Smooth muscle cell (in vitro differentiated cells): ENCODE measurements at regions not wholly inside any gene's neighbourhood (a gene's known extent, or its start where the extent isn't known, plus 50 kb on each side); places are given as distances from the start of the nearest gene placed in this dataset.
A peak's percentile ranks its signal among the peaks of the same experiment; 100 is the strongest.

ENCODE experiments used
- DNase-seq: peaks from one replicate; lab custom pipeline; 2025; ENCODE audit not compliant: unreplicated experiment; lab: John Stamatoyannopoulos, UW
- H2AFZ ChIP-seq: fragments of 200-600 bp; sonication (generic); 2 replicates; pipeline ENCODE4 v1.6.0; 2016; ENCODE audit warnings: antibody characterized with exemption, low read depth, mild to moderate bottlenecking
- H3F3A ChIP-seq: fragments of 200-600 bp; sonication (generic); 2 replicates; pipeline ENCODE4 v1.6.0; 2017; ENCODE audit warnings: antibody characterized with exemption, low read depth
- H3K27ac ChIP-seq: fragments of 200-600 bp; sonication (generic); 2 replicates; pipeline ENCODE4 v1.5.1; 2016; ENCODE audit warnings: low read depth, mild to moderate bottlenecking
- H3K27me3 ChIP-seq: fragments of 200-600 bp; sonication (generic); 2 replicates; pipeline ENCODE4 v1.6.1; 2016; ENCODE audit warnings: low read depth, mild to moderate bottlenecking
- H3K36me3 ChIP-seq: fragments of 200-600 bp; sonication (generic); 2 replicates; pipeline ENCODE4 v1.5.1; 2016; ENCODE audit warnings: low read depth
- H3K4me1 ChIP-seq: fragments of 200-600 bp; sonication (generic); 2 replicates; pipeline ENCODE4 v1.5.1; 2016; ENCODE audit warnings: low read depth
- H3K4me2 ChIP-seq: fragments of 200-600 bp; sonication (generic); 2 replicates; pipeline ENCODE4 v1.6.0; 2016; ENCODE audit warnings: mild to moderate bottlenecking
- H3K4me3 ChIP-seq: fragments of 200-600 bp; sonication (generic); 2 replicates; pipeline ENCODE4 v1.5.1; 2016; ENCODE audit warnings: mild to moderate bottlenecking
- H3K79me2 ChIP-seq: fragments of 200-600 bp; sonication (generic); 2 replicates; pipeline ENCODE4 v1.6.0; 2016; ENCODE audit warnings: low read depth, mild to moderate bottlenecking
- H3K9ac ChIP-seq: fragments of 200-600 bp; sonication (generic); 2 replicates; pipeline ENCODE4 v1.6.0; 2016; ENCODE audit warnings: low read depth
- H3K9me3 ChIP-seq: fragments of 200-600 bp; sonication (generic); replicated peaks from 2 replicates; pipeline ENCODE4 v1.5.1; 2016; ENCODE audit warnings: low read depth
- H4K20me1 ChIP-seq: fragments of 200-600 bp; sonication (generic); 2 replicates; pipeline ENCODE4 v1.6.0; 2016; ENCODE audit warnings: low read depth
- CTCF ChIP-seq: fragments of 200-600 bp; sonication (generic); IDR thresholded peaks from 2 replicates; pipeline ENCODE4 v1.5.1; 2017; ENCODE audit warnings: borderline replicate concordance, mild to moderate bottlenecking, antibody characterized with exemption; ENCODE audit not compliant: insufficient read depth, poor library complexity, severe bottlenecking
- WGBS: methylation state at CpG from one replicate; pipeline ENCODE4 v1.1.7; 2016; ENCODE audit warnings: low lambda C conversion rate; 5-methylcytosine and 5-hydroxymethylcytosine counted together

DNA sequence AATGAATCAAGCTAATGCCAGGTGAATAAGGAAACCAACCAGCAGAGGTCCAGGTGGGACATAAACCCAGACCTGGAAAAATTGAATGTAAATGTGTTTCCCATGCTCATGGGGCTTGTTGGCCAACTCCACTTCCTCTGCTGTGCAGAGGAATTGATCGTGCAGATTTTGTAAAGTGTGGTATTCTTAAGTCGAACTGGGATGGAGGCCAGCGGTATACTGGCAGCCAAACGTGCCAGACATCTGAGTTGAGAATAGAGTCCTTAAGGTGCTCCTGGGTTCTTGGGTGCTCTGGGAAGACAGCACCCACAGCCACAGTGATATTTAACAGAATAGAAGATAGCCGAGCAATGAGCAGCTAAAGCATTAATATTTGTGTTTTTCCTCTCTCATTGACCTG, 146.5 kb upstream of the LGALSL start:
- H3K4me3 ChIP-seq = no peak overlapping the region
- H4K20me1 ChIP-seq = no peaks in the 10 kb centered on the region
- 91% methylated on average over 5 of the region's 5 CpGs for WGBS

GRCh38 chr2:64311191-64311910, 142.6 kb upstream of the LGALSL start:
- Histone ChIP-seq H4K20me1 (no peaks in the 10 kb centered on the region), H2AFZ (peak overlapping the region; percentile 1), H3K4me1 (peaks cover 12% of the 10 kb centered on the region), H3K79me2 (no peaks in the 10 kb centered on the region), H3K4me3 (no peak overlapping the region), H3K27me3 (no peaks in the 10 kb centered on the region), H3K27ac (peak overlapping the region; percentile 75), H3K9me3 (no peaks in the 10 kb centered on the region), H3K9ac (peak overlapping the region; percentile 42), H3K36me3 (no peaks in the 10 kb centered on the region), H3F3A (no peaks in the 10 kb centered on the region), H3K4me2 (peak overlapping the region; percentile 65)
- DNase-seq = no peak
- TF ChIP-seq CTCF = no peak
- 84% methylated on average over 17 of the region's 17 CpGs for WGBS

More for the DNA sequence above, 146.5 kb upstream of the LGALSL start:
- Histone ChIP-seq H2AFZ (no peak overlapping the region), H3K9me3 (no peaks in the 10 kb centered on the region), H3K27ac (no peak overlapping the region), H3K4me1 (peaks cover 12% of the 10 kb centered on the region), H3K79me2 (no peaks in the 10 kb centered on the region), H3K36me3 (no peaks in the 10 kb centered on the region), H3K27me3 (no peaks in the 10 kb centered on the region), H3K4me2 (no peak overlapping the region), H3K9ac (no peak overlapping the region), H3F3A (no peaks in the 10 kb centered on the region)
- DNase-seq = no peak
- no peak for TF ChIP-seq CTCF

DNA sequence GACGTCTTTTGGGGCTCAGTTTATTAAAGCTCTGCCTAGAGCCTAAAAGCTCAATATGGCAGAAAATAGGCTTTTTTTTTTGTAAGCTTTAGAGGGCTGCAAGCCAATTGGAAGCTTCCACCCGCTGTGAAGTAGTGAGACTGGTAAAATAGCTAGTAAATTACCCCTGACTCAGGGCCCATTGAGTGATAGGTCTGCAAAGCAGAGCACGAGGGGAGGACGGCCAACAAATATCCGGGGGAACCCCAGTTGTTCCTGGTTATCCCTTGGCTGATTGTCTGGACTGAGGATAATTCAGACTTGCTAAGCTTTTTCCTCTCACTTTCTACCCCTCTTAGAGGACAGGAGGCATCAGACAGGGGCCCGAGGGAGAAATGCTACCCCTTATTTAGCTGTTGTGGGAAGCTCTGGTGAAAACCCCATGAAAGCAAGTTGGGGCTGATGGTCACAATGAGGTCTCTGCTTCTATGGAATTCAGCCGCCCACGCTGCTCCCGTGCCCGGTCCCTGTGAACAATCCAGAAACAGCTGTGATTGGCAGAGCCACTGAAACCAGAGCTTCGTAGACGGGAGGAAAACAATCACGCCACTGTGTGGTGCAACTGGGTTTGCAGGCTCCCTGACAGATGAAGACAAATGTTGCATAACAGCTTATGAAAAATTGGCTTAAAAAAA, 141.9 kb upstream of the LGALSL start:
- H2AFZ ChIP-seq = peak overlapping the region; percentile 1
- TF ChIP-seq CTCF = peak; percentile 35
- DNase-seq = peak; percentile 33
- H3K4me3 ChIP-seq = no peak overlapping the region
- peak overlapping the region; percentile 75 for H3K27ac ChIP-seq
- H3K9me3 ChIP-seq = no peaks in the 10 kb centered on the region
- H4K20me1 ChIP-seq = no peaks in the 10 kb centered on the region
- whole genome bisulfite sequencing = 25% methylated on average over 13 of the region's 13 CpGs
- H3K79me2 ChIP-seq = no peaks in the 10 kb centered on the region
- peaks cover 12% of the 10 kb centered on the region for H3K4me1 ChIP-seq
- H3K9ac ChIP-seq = peak overlapping the region; percentile 42
- no peaks in the 10 kb centered on the region for H3K27me3 ChIP-seq
- H3K36me3 ChIP-seq = no peaks in the 10 kb centered on the region
- H3K4me2 ChIP-seq = peak overlapping the region; percentile 65
- H3F3A ChIP-seq = no peaks in the 10 kb centered on the region
